ENCODE measurements at regions not wholly inside any gene's neighbourhood (a gene's known extent, or its start where the extent isn't known, plus 50 kb on each side); places are given as distances from the start of the nearest gene placed in this dataset.

DNA sequence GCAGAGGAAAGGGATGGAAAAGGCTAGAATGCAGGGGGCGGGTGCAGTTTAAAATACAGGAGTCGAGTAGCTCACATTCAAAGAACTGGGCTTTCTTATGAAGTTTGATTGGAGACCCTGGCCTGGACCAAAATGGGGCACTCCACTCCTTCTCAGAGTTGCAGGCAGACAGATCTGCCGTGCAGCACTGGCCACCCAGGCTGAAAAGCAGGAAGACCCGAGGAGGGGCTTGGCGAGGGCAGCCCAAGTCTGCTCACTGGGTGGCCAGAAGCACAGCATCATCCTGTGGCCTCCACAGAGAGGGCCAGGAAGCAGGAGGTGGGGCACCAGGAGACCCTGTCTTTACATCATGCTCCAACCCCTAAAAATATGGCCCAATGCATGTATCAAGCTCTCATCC, 109.1 kb upstream of the BCL2L14 start:
- Histone ChIP-seq H3K4me1 (peaks cover 0 to 3% of the 10 kb centered on the region in 2 donors), H3K27me3 (no peaks in the 10 kb centered on the region), H3K27ac (no peak overlapping the region), H3K36me3 (no peaks in the 10 kb centered on the region), H3K4me3 (no peak overlapping the region), H3K9me3 (no peaks in the 10 kb centered on the region)
- intact Hi-C loops (cut with DNase I): no loop called here
- TF ChIP-seq CTCF (IDR thresholded peaks at IDR 0.05): no peak
- ATAC-seq (no peak), DNase-seq (no peak)

DNA sequence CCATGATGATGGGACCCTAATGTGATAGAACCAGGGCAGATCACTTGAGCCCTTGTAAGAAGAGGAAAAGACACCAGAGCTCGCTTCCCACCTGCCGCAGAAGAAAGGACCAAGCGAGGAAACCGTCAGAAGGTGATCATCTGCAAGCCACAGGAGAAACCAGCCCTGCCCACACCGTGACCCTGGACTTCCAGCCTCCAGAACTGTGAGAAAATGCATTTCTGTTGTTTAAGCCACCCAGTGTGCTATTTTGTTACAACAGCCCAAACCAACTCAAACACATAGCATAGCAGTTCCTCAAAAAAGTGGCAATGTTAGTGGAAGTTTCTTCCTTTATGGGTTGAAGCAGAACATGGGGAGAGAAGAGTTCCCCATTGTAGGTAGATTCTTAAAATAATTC, 107.9 kb upstream of the BCL2L14 start:
- H3K36me3 ChIP-seq: no peaks in the 10 kb centered on the region
- intact Hi-C loops (cut with DNase I): no loop called here
- ATAC-seq: peak; percentile 23
- no peaks in the 10 kb centered on the region for H3K9me3 ChIP-seq
- H3K4me3 ChIP-seq: no peak overlapping the region
- H3K4me1 ChIP-seq: peaks cover 0 to 3% of the 10 kb centered on the region in 2 donors
- H3K27me3 ChIP-seq: no peaks in the 10 kb centered on the region
- TF ChIP-seq CTCF (IDR thresholded peaks at IDR 0.05): no peak
- H3K27ac ChIP-seq: no peak overlapping the region
- DNase-seq: no peak

- TF ChIP-seq CTCF (IDR thresholded peaks at IDR 0.05): no peak
- intact Hi-C loops (cut with DNase I): no loop called here
- Histone ChIP-seq H3K36me3 (no peaks in the 10 kb centered on the region), H3K27ac (no peak overlapping the region), H3K4me3 (no peak overlapping the region), H3K27me3 (no peaks in the 10 kb centered on the region), H3K9me3 (no peaks in the 10 kb centered on the region), H3K4me1 (peaks cover 0 to 3% of the 10 kb centered on the region in 2 donors)
- no peak for ATAC-seq
- DNase-seq: no peak
Observed at GRCh38 chr12:11963841-11964471, 106.8 kb upstream of the BCL2L14 start.

DNA sequence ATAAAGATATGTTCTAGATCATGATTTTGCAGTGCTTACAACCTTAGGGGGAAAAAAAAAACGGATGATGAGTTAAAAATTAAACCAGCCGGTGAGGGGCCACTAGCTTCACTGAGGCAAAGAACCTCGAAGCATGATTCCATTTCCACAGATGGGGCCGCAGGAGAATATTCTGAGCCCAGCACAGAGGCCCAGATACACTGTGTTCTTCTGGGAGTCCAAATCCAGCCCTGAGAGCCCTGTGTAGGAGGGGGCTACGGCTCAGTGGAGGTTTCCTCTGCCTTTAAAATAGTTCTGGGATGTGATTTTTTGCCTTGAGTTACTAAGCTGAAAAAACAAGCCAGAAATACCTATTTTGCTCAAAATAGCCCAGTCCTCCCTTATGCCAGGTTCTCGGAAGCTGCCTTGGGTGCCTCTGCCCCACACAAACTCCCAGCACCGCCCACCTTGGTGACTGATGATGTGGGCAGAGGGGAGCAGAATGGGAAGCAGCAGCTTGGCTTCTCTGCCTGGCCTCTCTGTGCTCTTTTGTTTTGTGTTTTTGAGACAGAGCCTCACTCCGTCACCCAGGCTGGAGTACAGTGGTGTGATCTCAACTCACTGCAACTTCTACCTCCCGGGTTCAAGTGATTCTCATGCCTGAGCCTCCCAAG, 105.4 kb upstream of the BCL2L14 start:
- intact Hi-C loops (cut with DNase I): no loop called here
- TF ChIP-seq CTCF (IDR thresholded peaks at IDR 0.05): no peak
- ATAC-seq: no peak

GRCh38 chr12:11967376-11968047, 103.2 kb upstream of the BCL2L14 start:
- ATAC-seq: no peak
- Histone ChIP-seq H3K27me3 (no peaks in the 10 kb centered on the region), H3K9me3 (no peaks in the 10 kb centered on the region), H3K27ac (peak overlapping the region in 1 of 2 donors; percentile 5), H3K36me3 (no peaks in the 10 kb centered on the region), H3K4me3 (no peak overlapping the region), H3K4me1 (peaks cover 0 to 3% of the 10 kb centered on the region in 2 donors)
- no peak for TF ChIP-seq CTCF (IDR thresholded peaks at IDR 0.05)
- no peak for DNase-seq
- intact Hi-C loops (cut with DNase I): no loop called here

More for the DNA sequence above, 105.4 kb upstream of the BCL2L14 start:
- H3K27me3 ChIP-seq: no peaks in the 10 kb centered on the region
- H3K4me1 ChIP-seq: peaks cover 0 to 3% of the 10 kb centered on the region in 2 donors
- no peaks in the 10 kb centered on the region for H3K36me3 ChIP-seq
- no peak overlapping the region for H3K27ac ChIP-seq
- H3K9me3 ChIP-seq: no peaks in the 10 kb centered on the region
- H3K4me3 ChIP-seq: no peak overlapping the region
- no peak for DNase-seq
